SK-N-SH treated with all-trans-retinoic acid at 6 μM for 48 hours (cell line): ENCODE measurements at regions not wholly inside any gene's neighbourhood (a gene's known extent, or its start where the extent isn't known, plus 50 kb on each side); places are given as distances from the start of the nearest gene placed in this dataset.

Experiments used
- ATAC-seq: fragments of 200-7000 bp; cut with Tn5 transposase; 3 replicates; pipeline ENCODE4 v1.9.1; 2020; ENCODE audit warnings: mild to moderate bottlenecking, moderate library complexity
- ARNTL ChIP-seq: fragments of 450-650 bp; formaldehyde crosslinking; IDR thresholded peaks from 2 replicates; pipeline ENCODE4 v1.5.0; 2020; ENCODE audit warnings: low read depth, mild to moderate bottlenecking, moderate library complexity, borderline replicate concordance
- BACH2 ChIP-seq: fragments of 250-450 bp; sonication (Bioruptor Pico); IDR thresholded peaks from 2 replicates; pipeline ENCODE4 v1.9.0; 2021; ENCODE audit warnings: mild to moderate bottlenecking, borderline replicate concordance
- CSDC2 ChIP-seq: fragments of 250-450 bp; sonication (Bioruptor Pico); IDR thresholded peaks from 2 replicates; pipeline ENCODE4 v1.5.0; 2020; ENCODE audit warnings: mild to moderate bottlenecking, moderate library complexity
- GLIS3 ChIP-seq: fragments of 250-450 bp; sonication (Bioruptor Pico); IDR thresholded peaks from 2 replicates; pipeline ENCODE4 v1.5.0; 2020; ENCODE audit warnings: mild to moderate bottlenecking, moderate library complexity
- ISL1 ChIP-seq: fragments of 250-450 bp; sonication (Bioruptor Pico); IDR thresholded peaks from 2 replicates; pipeline ENCODE4 v2.1.2; 2022; ENCODE audit warnings: mild to moderate bottlenecking, moderate library complexity
- OSR1 ChIP-seq: fragments of 250-450 bp; sonication (Bioruptor Pico); IDR thresholded peaks from 2 replicates; pipeline ENCODE4 v1.8.0; 2022; ENCODE audit warnings: moderate library complexity, mild to moderate bottlenecking, inconsistent platforms
- POU6F1 ChIP-seq: fragments of 250-450 bp; sonication (Bioruptor Pico); IDR thresholded peaks from 2 replicates; pipeline ENCODE4 v1.8.0; 2021; ENCODE audit warnings: low read depth, mild to moderate bottlenecking, moderate library complexity, borderline replicate concordance
- PPARA ChIP-seq: fragments of 250-450 bp; sonication (Bioruptor Pico); IDR thresholded peaks from 2 replicates; pipeline ENCODE4 v1.5.0; 2020; ENCODE audit warnings: mild to moderate bottlenecking, borderline replicate concordance
- RARB ChIP-seq: fragments of 250-450 bp; sonication (Bioruptor Pico); IDR thresholded peaks from 2 replicates; pipeline ENCODE4 v1.8.0; 2021; ENCODE audit warnings: mild to moderate bottlenecking, moderate library complexity
- SNAI2 ChIP-seq: fragments of 250-450 bp; sonication (Bioruptor Pico); IDR thresholded peaks from 2 replicates; pipeline ENCODE4 v1.5.0; 2020; ENCODE audit warnings: mild to moderate bottlenecking, moderate library complexity
- TCF4 ChIP-seq: fragments of 250-450 bp; sonication (Bioruptor Pico); IDR thresholded peaks from 2 replicates; pipeline ENCODE4 v1.8.0; 2021; ENCODE audit warnings: mild to moderate bottlenecking, moderate library complexity, borderline replicate concordance
- TOX ChIP-seq: fragments of 250-450 bp; sonication (Bioruptor Pico); IDR thresholded peaks from 2 replicates; pipeline ENCODE4 v1.8.0; 2021; ENCODE audit warnings: mild to moderate bottlenecking, moderate library complexity, borderline replicate concordance
- TSHZ2 ChIP-seq: fragments of 250-450 bp; sonication (Bioruptor Pico); IDR thresholded peaks from 2 replicates; pipeline ENCODE4 v1.5.0; 2020; ENCODE audit warnings: mild to moderate bottlenecking, moderate library complexity
- ZC3H10 ChIP-seq: fragments of 250-450 bp; sonication (Bioruptor Pico); IDR thresholded peaks from 2 replicates; pipeline ENCODE4 v1.5.1; 2021; ENCODE audit warnings: mild to moderate bottlenecking, moderate library complexity
- ZFP3 ChIP-seq: fragments of 250-450 bp; sonication (Bioruptor Pico); IDR thresholded peaks from 2 replicates; pipeline ENCODE4 v1.5.0; 2020; ENCODE audit warnings: mild to moderate bottlenecking, moderate library complexity
- ZFP30 ChIP-seq: fragments of 450-650 bp; formaldehyde crosslinking; IDR thresholded peaks from 2 replicates; pipeline ENCODE4 v1.5.0; 2022; ENCODE audit warnings: mild to moderate bottlenecking, moderate library complexity
- ZNF565 ChIP-seq: fragments of 450-650 bp; formaldehyde crosslinking; conservative IDR thresholded peaks from 2 replicates; pipeline ENCODE4 v1.5.0; 2020; ENCODE audit warnings: low read depth, mild to moderate bottlenecking, moderate library complexity
- ZNF8 ChIP-seq: fragments of 450-650 bp; formaldehyde crosslinking; IDR thresholded peaks from 2 replicates; pipeline ENCODE4 v1.5.0; 2020; ENCODE audit warnings: mild to moderate bottlenecking, moderate library complexity
- TF ChIP-seq, protein P1 (sequence below): fragments of 250-450 bp; sonication (Bioruptor Pico); IDR thresholded peaks from 2 replicates; pipeline ENCODE4 v1.8.0; 2020; ENCODE audit warnings: mild to moderate bottlenecking, moderate library complexity, borderline replicate concordance
- TF ChIP-seq, protein P2 (sequence below): fragments of 250-450 bp; sonication (Bioruptor Pico); IDR thresholded peaks from 2 replicates; pipeline ENCODE4 v1.5.1; 2020; ENCODE audit warnings: low read depth, mild to moderate bottlenecking, moderate library complexity

- TF ChIP-seq POU6F1 (CRISPR knock-in tag) = no peak
- TF ChIP-seq TOX (CRISPR knock-in tag) = no peak
- TF ChIP-seq ARNTL (CRISPR knock-in tag) = no peak
Measured at GRCh38 chr1:86239894-86240293, 83.3 kb upstream of the COL24A1 start (continued).

DNA sequence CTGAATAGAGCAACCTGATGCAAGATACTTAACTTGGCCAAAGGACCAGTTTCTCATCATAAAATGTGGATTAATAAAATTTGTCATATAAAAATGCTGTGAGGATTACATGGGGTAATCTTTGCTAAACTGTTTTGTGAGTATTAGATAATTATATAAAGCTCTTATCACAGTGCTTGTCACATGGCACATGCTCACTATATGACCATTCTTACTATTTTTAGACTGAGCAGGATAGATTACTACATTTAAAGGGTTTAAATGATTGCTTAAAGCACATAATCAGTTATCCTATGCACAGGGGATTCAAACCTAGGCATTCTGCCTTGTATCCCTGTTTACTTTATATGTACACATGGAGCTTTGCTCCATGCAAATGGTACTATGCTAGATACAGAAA, 82.9 kb upstream of the COL24A1 start:
- no peak for ATAC-seq
- TF ChIP-seq ARNTL (CRISPR knock-in tag) (no peak), ZFP30 (CRISPR knock-in tag) (no peak), ZFP3 (no peak), ISL1 (no peak), ZNF565 (CRISPR knock-in tag) (no peak), ZNF8 (CRISPR knock-in tag) (no peak), CSDC2 (CRISPR knock-in tag) (no peak), ZC3H10 (no peak), GLIS3 (CRISPR knock-in tag) (no peak), PPARA (no peak), TSHZ2 (CRISPR knock-in tag) (no peak), TCF4 (CRISPR knock-in tag) (no peak), POU6F1 (CRISPR knock-in tag) (no peak), RARB (CRISPR knock-in tag) (no peak)
- TF ChIP-seq, protein P1, sequence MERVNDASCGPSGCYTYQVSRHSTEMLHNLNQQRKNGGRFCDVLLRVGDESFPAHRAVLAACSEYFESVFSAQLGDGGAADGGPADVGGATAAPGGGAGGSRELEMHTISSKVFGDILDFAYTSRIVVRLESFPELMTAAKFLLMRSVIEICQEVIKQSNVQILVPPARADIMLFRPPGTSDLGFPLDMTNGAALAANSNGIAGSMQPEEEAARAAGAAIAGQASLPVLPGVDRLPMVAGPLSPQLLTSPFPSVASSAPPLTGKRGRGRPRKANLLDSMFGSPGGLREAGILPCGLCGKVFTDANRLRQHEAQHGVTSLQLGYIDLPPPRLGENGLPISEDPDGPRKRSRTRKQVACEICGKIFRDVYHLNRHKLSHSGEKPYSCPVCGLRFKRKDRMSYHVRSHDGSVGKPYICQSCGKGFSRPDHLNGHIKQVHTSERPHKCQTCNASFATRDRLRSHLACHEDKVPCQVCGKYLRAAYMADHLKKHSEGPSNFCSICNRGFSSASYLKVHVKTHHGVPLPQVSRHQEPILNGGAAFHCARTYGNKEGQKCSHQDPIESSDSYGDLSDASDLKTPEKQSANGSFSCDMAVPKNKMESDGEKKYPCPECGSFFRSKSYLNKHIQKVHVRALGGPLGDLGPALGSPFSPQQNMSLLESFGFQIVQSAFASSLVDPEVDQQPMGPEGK = no peak

DNA sequence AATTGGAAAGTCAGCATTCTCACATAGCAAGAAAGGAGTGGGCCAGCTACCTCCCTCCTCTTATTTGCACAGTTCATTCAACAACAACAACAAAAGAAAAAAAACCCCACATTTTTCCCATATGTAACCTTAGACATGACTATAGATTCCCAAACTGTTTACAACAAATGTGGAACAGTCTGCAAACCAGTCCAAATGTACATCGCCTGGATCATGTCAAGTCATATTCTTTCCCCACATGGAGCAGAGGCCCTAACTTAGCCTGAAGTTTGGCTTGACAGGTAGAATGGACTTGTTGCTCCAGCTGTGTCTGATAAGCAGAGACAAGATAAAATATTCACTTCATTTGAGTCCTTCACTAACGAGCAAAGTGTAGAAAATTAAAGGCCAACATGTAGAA, 81.7 kb upstream of the COL24A1 start:
- no peak for ATAC-seq
- TF ChIP-seq BACH2 = no peak
- no peak for TF ChIP-seq SNAI2 (CRISPR knock-in tag)
- TF ChIP-seq TCF4 (CRISPR knock-in tag) = no peak
- TF ChIP-seq PPARA = no peak
- TF ChIP-seq, protein P1 = no peak
- TF ChIP-seq TSHZ2 (CRISPR knock-in tag) = no peak
- TF ChIP-seq ZFP30 (CRISPR knock-in tag) = no peak
- TF ChIP-seq OSR1 (CRISPR knock-in tag) = no peak
- TF ChIP-seq, protein P2, sequence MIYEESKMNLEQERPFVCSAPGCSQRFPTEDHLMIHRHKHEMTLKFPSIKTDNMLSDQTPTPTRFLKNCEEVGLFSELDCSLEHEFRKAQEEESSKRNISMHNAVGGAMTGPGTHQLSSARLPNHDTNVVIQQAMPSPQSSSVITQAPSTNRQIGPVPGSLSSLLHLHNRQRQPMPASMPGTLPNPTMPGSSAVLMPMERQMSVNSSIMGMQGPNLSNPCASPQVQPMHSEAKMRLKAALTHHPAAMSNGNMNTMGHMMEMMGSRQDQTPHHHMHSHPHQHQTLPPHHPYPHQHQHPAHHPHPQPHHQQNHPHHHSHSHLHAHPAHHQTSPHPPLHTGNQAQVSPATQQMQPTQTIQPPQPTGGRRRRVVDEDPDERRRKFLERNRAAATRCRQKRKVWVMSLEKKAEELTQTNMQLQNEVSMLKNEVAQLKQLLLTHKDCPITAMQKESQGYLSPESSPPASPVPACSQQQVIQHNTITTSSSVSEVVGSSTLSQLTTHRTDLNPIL = no peak
- TF ChIP-seq ZNF8 (CRISPR knock-in tag) = no peak
- TF ChIP-seq ZFP3 = no peak
- no peak for TF ChIP-seq CSDC2 (CRISPR knock-in tag)
